Immature natural killer cell (primary cell): ENCODE measurements at regions not wholly inside any gene's neighbourhood (a gene's known extent, or its start where the extent isn't known, plus 50 kb on each side); places are given as distances from the start of the nearest gene placed in this dataset.
"Not testable (repeated sequence)": the region's sequence is repeated elsewhere in the genome, so short reads cannot be mapped to it uniquely, and the experiment has no call there.

Experiments used
- DNase-seq, 3 donors: peaks; one replicate each; pipeline ENCODE4 v3.0.0; 2022; ENCODE audit warnings: mixed read lengths in 1 of 3
- H3K27ac Mint-ChIP-seq, 6 donors: one replicate each; pipeline ENCODE4 v1.8.0; 2020; ENCODE audit warnings: mixed read lengths in 6 of 6, mild to moderate bottlenecking in 5 of 6, inconsistent platforms in 4 of 6, moderate library complexity in 3 of 6
- H3K27me3 Mint-ChIP-seq, 3 donors: one replicate each; pipeline ENCODE4 v1.8.0; 2020 to 2021; ENCODE audit warnings: low read depth in 3 of 3, mild to moderate bottlenecking in 3 of 3, mixed read lengths in 3 of 3, moderate library complexity in 3 of 3, inconsistent platforms in 1 of 3
- H3K36me3 Mint-ChIP-seq, 3 donors: one replicate each; pipeline ENCODE4 v1.8.0; 2020; ENCODE audit warnings: mixed read lengths in 3 of 3, inconsistent platforms in 2 of 3, mild to moderate bottlenecking in 2 of 3
- H3K4me1 Mint-ChIP-seq, 2 donors: one replicate each; pipeline ENCODE4 v1.8.0; 2020; ENCODE audit warnings: inconsistent platforms in 2 of 2, mild to moderate bottlenecking in 2 of 2, mixed read lengths in 2 of 2, moderate library complexity in 1 of 2
- H3K4me3 Mint-ChIP-seq, 5 donors: one replicate each; pipeline ENCODE4 v1.8.0; 2020; ENCODE audit warnings: mild to moderate bottlenecking in 5 of 5, mixed read lengths in 5 of 5, inconsistent platforms in 3 of 5, moderate library complexity in 3 of 5
- H3K9me3 Mint-ChIP-seq, 6 donors: one replicate each; pipeline ENCODE4 v1.8.0; 2020; ENCODE audit warnings: mild to moderate bottlenecking in 6 of 6, mixed read lengths in 6 of 6, inconsistent platforms in 4 of 6, moderate library complexity in 3 of 6

DNA sequence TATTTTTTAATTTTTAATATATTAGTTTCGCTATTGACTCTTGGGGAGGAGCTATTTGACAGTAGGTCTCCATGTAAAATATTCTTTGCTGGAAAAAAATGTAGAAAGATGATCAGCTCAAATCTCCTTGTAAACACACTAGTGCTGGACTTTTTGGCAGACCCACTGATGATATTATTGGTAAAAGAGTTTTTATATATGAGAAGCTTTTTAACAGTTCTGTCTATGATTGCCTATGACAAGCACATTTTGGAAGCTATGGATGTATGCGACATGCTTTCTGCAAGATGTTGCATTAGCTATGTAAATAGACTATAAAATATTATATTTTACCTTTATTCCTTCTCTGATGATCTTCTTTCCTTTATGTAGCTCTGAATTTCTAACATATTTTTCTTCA lies 928.5 kb downstream of the DNAJB9 start:
- peaks cover 11 to 63% (median 32%) of the 10 kb centered on the region in 6 donors for H3K9me3 Mint-ChIP-seq
- no peak for DNase-seq
- H3K27ac Mint-ChIP-seq: no peak overlapping the region
- no peaks in the 10 kb centered on the region for H3K36me3 Mint-ChIP-seq
- peaks cover 0 to 1% (median 0%) of the 10 kb centered on the region in 3 donors for H3K27me3 Mint-ChIP-seq
- no peaks in the 10 kb centered on the region for H3K4me1 Mint-ChIP-seq
- no peak overlapping the region for H3K4me3 Mint-ChIP-seq

- H3K27ac Mint-ChIP-seq: no peak overlapping the region
- H3K36me3 Mint-ChIP-seq: no peaks in the 10 kb centered on the region
- no peaks in the 10 kb centered on the region for H3K4me1 Mint-ChIP-seq
- peaks cover 0 to 1% (median 0%) of the 10 kb centered on the region in 3 donors for H3K27me3 Mint-ChIP-seq
- no peak overlapping the region for H3K4me3 Mint-ChIP-seq
- H3K9me3 Mint-ChIP-seq: peaks cover 17 to 52% (median 31%) of the 10 kb centered on the region in 6 donors
- no peak for DNase-seq
Measured at GRCh38 chr7:109503421-109503820, 933.7 kb downstream of the DNAJB9 start.

DNA sequence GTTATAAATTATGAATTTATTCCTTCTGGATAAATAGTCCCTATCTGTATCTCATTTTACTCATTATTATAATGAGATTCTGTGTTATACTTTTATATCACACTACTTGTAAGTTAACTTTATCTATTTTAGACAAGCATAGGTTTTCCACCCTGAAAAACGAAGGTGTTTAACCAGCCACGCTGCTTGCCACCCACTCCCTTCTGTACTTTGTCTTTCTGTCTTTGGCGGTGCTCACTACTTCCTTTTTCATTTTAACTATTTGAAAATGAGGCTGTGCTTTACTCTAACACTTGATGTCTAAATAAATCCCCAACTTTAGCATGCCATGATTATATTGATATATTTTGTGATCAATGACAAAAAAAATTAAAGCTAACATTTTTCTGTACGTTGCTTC lies 952.9 kb downstream of the DNAJB9 start:
- DNase-seq: no peak
- no peaks in the 10 kb centered on the region for H3K4me1 Mint-ChIP-seq
- no peaks in the 10 kb centered on the region for H3K36me3 Mint-ChIP-seq
- no peak overlapping the region for H3K27ac Mint-ChIP-seq
- peaks cover 6 to 36% (median 10%) of the 10 kb centered on the region in 6 donors for H3K9me3 Mint-ChIP-seq
- peaks cover 0 to 1% (median 0%) of the 10 kb centered on the region in 3 donors for H3K27me3 Mint-ChIP-seq
- H3K4me3 Mint-ChIP-seq: no peak overlapping the region

DNA sequence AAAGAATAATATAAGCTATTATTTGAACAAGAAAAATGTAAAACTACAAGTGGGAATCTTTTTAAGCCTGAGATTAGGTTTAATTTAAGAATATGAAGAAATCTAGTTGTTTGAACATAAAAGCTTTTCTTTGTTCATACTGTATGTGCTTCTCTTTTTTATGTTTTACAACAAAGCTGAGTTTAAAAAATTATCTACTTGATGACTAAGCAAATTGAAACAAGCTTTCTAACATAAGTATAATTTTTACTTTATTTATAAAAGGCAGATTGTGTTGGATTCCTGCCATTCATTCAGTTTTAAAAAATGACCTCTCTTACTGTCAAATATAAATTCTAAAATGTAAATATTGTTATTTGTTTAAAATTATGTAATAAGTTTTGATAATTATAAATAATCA lies 958.2 kb downstream of the DNAJB9 start:
- H3K27ac Mint-ChIP-seq: no peak overlapping the region
- no peak for DNase-seq
- H3K9me3 Mint-ChIP-seq: peaks cover 0 to 38% (median 15%) of the 10 kb centered on the region in 6 donors
- peaks cover 0 to 1% (median 0%) of the 10 kb centered on the region in 3 donors for H3K27me3 Mint-ChIP-seq
- no peaks in the 10 kb centered on the region for H3K36me3 Mint-ChIP-seq
- no peak overlapping the region for H3K4me3 Mint-ChIP-seq
- H3K4me1 Mint-ChIP-seq: no peaks in the 10 kb centered on the region

- no peaks in the 10 kb centered on the region for H3K4me1 Mint-ChIP-seq
- H3K36me3 Mint-ChIP-seq: no peaks in the 10 kb centered on the region
- H3K27me3 Mint-ChIP-seq: no peaks in the 10 kb centered on the region
- H3K27ac Mint-ChIP-seq: no peak overlapping the region
- peaks cover 5 to 42% (median 20%) of the 10 kb centered on the region in 6 donors for H3K9me3 Mint-ChIP-seq
- no peak for DNase-seq
- H3K4me3 Mint-ChIP-seq: no peak overlapping the region
Measured at GRCh38 chr7:109529712-109530111, 960.0 kb downstream of the DNAJB9 start.

DNA sequence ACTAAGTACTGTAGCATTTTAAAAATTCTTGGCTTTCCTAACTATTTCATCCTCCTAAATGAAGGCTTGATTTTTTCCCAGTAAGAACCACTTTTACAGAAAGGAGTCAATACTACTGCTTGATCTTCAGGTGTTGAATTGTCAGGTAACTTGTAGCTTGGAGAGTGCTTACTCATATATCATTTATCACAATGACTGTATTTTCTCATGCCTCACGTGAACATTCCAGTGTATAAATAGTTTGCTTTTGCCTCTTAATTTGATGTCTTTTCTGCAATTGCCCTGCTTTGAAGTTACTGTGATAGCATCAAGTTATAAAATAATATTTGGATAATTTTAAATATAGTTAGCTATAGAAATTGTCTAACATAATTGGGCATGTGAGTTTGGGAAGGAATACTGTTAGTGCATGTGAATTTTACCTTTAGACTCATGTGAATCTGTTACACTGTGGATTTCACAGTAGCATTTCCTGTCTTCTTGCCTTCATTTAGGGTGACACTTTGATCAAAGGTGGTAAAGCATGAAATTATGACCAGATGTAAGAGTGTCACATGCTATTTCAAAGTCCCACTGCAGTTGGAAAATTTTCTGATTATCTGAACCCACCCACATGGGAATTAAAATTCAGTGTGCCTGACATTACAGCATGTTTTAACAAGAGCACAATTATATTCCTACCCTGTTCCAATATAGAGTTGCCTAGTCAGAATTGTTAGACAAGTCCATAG lies 962.8 kb downstream of the DNAJB9 start:
- Mint-ChIP-seq H3K9me3 (peaks cover 5 to 62% (median 20%) of the 10 kb centered on the region in 6 donors), H3K4me1 (no peaks in the 10 kb centered on the region), H3K36me3 (no peaks in the 10 kb centered on the region), H3K4me3 (no peak overlapping the region), H3K27ac (no peak overlapping the region), H3K27me3 (no peaks in the 10 kb centered on the region)
- DNase-seq: no peak

DNA sequence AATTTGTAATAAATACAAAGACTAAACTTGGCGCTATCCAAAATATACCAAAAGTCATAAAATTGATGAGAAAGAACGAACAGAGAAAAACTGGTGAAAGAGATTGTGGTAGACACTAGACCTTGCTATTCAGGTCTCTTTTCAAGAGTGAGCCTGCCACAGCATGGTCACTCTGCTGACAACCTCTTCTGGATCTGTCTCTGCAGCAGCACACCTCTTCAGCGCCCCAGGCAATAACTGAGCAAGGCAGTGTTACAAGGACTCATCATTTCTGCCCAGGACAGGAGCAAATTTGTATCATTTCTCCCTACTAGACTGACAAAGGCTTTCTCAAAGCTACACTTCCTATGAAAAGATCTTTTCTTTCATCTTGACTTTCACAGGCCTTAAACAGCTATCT lies 976.0 kb downstream of the DNAJB9 start:
- no peak overlapping the region for H3K27ac Mint-ChIP-seq
- peaks cover 0 to 2% (median 0%) of the 10 kb centered on the region in 3 donors for H3K27me3 Mint-ChIP-seq
- no peak for DNase-seq
- H3K4me3 Mint-ChIP-seq: no peak overlapping the region
- H3K4me1 Mint-ChIP-seq: no peaks in the 10 kb centered on the region
- H3K36me3 Mint-ChIP-seq: peaks cover 0 to 4% (median 3%) of the 10 kb centered on the region in 3 donors
- peaks cover 14 to 62% (median 40%) of the 10 kb centered on the region in 6 donors for H3K9me3 Mint-ChIP-seq

DNA sequence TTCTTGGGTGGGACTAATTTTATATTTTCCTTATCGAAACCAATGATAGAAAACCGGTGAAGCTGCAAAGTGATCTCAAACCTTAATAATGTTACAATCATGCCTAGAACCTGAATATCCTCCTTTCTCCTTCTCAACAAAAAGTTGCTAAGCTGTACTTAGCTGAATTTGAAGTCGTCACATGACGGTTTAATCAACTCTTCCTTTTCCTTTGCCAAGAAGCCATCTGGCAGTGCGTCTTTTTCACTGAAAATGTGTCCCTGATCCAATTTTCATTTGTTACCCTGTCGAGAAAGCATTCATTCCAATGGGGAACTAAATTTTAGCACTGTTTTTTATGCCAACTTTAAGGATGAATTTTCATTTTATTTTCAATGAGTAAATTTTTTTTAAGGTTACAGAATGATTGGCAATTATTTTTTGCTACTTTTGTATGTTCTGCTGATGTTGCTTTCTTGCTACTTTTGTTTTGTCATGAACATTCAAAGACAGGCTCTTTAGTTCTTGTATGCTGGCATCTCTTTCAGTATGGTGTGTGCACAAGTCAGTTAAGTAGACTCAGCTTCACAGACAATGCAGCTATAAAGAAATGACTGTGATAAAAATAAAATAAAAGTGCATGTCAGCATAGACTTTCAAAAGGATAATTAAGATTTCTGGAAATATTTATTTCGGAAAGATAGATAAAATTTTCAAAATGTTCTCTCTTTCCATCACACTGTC lies 980.0 kb downstream of the DNAJB9 start:
- Mint-ChIP-seq H3K27me3 (peaks cover 0 to 2% (median 0%) of the 10 kb centered on the region in 3 donors), H3K4me1 (no peaks in the 10 kb centered on the region), H3K4me3 (no peak overlapping the region), H3K27ac (no peak overlapping the region), H3K9me3 (peaks cover 19 to 68% (median 47%) of the 10 kb centered on the region in 6 donors), H3K36me3 (peaks cover 0 to 5% (median 5%) of the 10 kb centered on the region in 3 donors)
- DNase-seq: no peak

GRCh38 chr7:109552017-109552416 lies 982.3 kb downstream of the DNAJB9 start:
- peaks cover 0 to 2% (median 0%) of the 10 kb centered on the region in 3 donors for H3K27me3 Mint-ChIP-seq
- no peak overlapping the region for H3K27ac Mint-ChIP-seq

GRCh38 chr7:109577265-109577664 lies 1007.6 kb downstream of the DNAJB9 start:
- H3K36me3 Mint-ChIP-seq: no peaks in the 10 kb centered on the region
- H3K4me3 Mint-ChIP-seq: no peak overlapping the region
- no peak overlapping the region for H3K27ac Mint-ChIP-seq
- H3K27me3 Mint-ChIP-seq: peaks cover 0 to 4% (median 0%) of the 10 kb centered on the region in 3 donors
- no peaks in the 10 kb centered on the region for H3K4me1 Mint-ChIP-seq
- H3K9me3 Mint-ChIP-seq: peaks cover 3 to 50% (median 27%) of the 10 kb centered on the region in 6 donors
- no peak for DNase-seq

More at GRCh38 chr7:109552017-109552416, 982.3 kb downstream of the DNAJB9 start:
- no peak for DNase-seq
- H3K4me1 Mint-ChIP-seq: no peaks in the 10 kb centered on the region
- no peak overlapping the region for H3K4me3 Mint-ChIP-seq
- H3K9me3 Mint-ChIP-seq: peaks cover 28 to 76% (median 56%) of the 10 kb centered on the region in 6 donors
- H3K36me3 Mint-ChIP-seq: peaks cover 0 to 5% (median 5%) of the 10 kb centered on the region in 3 donors

- peaks cover 3 to 42% (median 23%) of the 10 kb centered on the region in 6 donors for H3K9me3 Mint-ChIP-seq
- H3K4me3 Mint-ChIP-seq: no peak overlapping the region
- H3K36me3 Mint-ChIP-seq: no peaks in the 10 kb centered on the region
- no peaks in the 10 kb centered on the region for H3K4me1 Mint-ChIP-seq
- no peaks in the 10 kb centered on the region for H3K27me3 Mint-ChIP-seq
- DNase-seq: no peak
- H3K27ac Mint-ChIP-seq: no peak overlapping the region
Measured at GRCh38 chr7:109579901-109580300, 1010.2 kb downstream of the DNAJB9 start.

DNA sequence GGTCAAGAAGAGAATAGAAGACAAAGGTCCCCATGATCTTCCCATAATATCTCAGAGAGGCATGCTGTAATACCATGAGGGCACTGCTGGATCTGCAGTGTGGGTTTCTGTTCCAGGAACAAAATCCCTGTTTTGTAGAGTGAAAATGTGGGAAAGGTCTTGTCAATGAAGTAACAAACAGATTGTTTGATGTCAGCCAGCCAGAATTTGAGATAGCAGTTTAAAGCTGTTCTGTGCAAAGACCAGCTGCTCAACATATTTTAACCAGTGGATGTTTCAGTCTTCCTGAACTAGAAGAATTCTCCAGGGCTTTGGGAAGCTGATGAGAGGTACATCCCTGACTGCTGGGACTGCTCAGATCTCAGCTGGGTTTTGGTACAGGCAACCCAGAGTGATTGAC lies 1012.5 kb downstream of the DNAJB9 start:
- no peak overlapping the region for H3K4me3 Mint-ChIP-seq
- no peak for DNase-seq
- H3K27me3 Mint-ChIP-seq: peaks cover 0 to 1% (median 0%) of the 10 kb centered on the region in 3 donors
- no peaks in the 10 kb centered on the region for H3K4me1 Mint-ChIP-seq
- H3K9me3 Mint-ChIP-seq: peaks cover 6 to 54% (median 31%) of the 10 kb centered on the region in 6 donors
- H3K36me3 Mint-ChIP-seq: no peaks in the 10 kb centered on the region
- H3K27ac Mint-ChIP-seq: no peak overlapping the region

DNA sequence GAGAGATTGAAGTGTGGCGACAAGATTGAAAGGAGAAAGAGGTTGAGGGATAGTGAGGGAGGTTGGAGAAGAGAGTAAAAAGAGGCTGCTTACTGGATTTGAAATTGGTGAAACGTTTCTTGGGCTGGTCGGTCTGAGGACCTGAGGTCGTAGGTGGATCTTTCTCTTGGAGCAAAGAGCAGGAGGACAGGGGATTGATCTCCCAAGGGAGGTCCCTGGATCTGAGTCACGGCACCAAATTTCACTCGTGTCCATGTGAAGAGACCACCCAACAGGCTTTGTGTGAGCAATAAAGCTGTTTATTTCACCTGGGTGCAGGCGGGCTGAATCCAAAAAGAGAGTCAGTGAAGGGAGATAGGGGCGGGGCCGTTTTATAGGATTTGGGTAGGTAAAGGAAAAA lies 1027.3 kb downstream of the DNAJB9 start:
- H3K27me3 Mint-ChIP-seq, H3K27ac Mint-ChIP-seq, H3K4me1 Mint-ChIP-seq, H3K36me3 Mint-ChIP-seq, H3K4me3 Mint-ChIP-seq, DNase-seq: not testable (repeated sequence)
- H3K9me3 Mint-ChIP-seq: peaks cover 2 to 35% (median 15%) of the 10 kb centered on the region in 6 donors

- no peaks in the 10 kb centered on the region for H3K36me3 Mint-ChIP-seq
- no peaks in the 10 kb centered on the region for H3K4me1 Mint-ChIP-seq
- H3K9me3 Mint-ChIP-seq: peaks cover 8 to 28% (median 17%) of the 10 kb centered on the region in 6 donors
- no peak for DNase-seq
- no peak overlapping the region for H3K4me3 Mint-ChIP-seq
- H3K27ac Mint-ChIP-seq: no peak overlapping the region
- H3K27me3 Mint-ChIP-seq: no peaks in the 10 kb centered on the region
Measured at GRCh38 chr7:109611656-109612055, 1042.0 kb downstream of the DNAJB9 start.
